ENCODE measurements at regions not wholly inside any gene's neighbourhood (a gene's known extent, or its start where the extent isn't known, plus 50 kb on each side); places are given as distances from the start of the nearest gene placed in this dataset.

DNA sequence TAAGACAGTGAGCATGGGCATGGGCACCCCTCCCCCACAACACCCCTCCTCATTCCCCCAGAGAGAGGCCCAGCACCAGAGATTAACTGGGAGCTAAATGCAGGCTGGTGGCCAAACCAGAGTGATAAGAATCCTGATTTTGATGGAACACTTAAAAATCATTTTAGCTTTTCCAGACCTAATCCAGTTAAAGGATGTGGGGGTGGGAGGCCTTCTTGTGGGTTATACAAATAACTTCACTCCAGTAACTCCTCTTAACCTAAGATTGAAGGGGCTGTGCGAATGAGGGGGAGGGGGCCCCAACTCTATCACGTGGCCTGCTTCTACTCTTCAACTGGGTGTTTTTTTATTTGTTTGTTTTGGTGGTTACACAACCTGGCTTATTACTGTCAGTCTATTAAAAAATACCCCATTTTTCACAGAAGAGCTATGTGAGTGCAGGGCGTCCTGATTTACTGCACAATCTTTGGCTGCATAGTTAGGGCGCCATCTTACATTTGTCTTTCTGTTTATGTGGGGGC lies 398.1 kb upstream of the LYPLAL1 start:
- DNase-seq, result no peak

DNA sequence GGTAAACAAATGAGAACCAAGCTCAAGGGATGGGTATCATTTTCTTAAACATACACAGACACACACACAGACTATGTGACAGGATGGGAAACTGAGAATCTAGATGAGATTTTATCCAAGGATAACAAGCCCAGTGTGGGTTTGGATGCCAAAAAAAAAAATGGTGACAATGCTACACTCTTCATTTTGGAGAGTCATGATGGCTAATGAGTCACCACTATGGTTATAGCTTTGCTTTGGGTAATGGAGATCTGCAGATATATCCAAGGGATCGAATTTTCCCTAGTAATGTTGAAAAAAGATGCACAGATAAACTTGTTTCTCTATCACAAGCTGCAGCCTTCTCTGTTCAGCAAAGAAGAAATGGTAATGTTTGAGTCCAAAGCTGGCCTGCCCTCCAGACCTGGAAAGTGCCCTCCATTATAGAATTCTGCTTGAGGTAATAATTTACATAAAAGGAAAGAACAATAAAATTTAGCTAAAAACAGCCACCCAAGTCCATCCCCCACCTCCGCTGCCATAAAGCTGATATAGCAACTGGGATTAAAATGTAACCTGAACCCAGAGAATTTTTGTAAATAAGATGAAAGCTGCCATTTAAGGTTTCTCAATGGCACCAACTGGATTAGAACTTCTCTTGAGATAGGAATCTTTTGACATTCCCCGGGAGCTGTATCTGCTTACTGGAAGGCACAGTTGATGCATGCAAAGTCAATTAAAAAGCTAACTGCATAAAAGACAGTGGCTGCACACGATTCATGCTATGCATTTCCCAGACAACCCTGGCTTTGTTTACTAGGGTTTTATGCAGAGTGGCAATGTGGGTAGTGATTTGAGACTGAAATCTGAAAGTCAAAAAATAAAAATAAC lies 395.2 kb upstream of the LYPLAL1 start:
- DNase-seq, result no peak

DNA sequence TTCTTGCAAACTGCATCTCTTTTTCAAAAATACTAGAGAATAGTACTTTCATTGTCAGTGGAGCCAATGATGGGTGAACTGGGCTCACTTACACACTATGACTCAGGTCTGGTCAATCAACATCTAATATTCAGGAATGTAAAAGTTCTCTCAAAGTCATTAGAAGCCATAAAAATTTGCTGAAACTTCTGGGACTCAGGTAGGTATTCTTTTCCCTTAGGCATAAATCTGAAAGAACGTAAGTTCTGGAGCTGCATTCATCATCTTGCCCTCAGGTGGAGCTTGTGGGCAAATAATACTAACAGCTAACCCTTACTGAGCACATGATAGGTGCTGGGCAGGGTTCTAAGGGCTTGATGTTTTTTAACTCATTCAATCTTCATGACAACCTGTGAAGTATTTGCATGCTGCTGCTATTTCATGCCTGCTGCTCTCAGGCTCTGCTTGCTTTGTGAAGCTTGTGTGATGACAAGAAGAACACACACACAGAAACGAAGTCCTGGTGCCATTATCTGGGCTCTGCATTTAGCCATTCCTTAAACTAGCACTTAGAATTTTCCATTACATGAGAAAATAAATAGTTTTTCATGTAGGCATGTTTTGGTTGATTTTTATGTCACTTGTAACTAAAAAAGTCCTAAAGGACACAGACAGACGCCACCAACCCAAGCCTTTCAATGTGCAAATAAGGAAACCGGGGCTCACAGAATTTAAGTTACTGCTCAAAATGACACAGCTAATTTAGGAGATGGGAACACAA lies 394.2 kb upstream of the LYPLAL1 start:
- no peak for DNase-seq

DNA sequence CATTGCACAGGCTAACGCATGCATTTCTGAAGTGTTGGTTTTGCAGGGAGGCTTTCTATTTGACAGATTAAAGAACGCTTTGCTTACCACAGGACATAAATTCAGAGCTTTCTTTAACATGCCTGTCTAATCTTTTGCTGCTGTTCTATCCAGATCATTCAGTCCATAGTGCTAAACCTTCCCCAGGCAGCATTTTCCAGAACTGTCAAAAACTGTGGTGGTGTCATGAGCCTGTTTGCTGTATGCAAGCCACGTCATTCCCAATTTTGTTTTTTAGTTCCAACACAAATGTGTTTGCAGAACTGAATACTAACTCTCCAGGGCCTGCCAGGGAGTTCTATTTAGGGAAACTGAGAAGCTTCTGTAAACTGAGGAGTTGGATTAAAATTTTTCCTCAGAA lies 390.5 kb upstream of the LYPLAL1 start:
- no peak for DNase-seq

DNA sequence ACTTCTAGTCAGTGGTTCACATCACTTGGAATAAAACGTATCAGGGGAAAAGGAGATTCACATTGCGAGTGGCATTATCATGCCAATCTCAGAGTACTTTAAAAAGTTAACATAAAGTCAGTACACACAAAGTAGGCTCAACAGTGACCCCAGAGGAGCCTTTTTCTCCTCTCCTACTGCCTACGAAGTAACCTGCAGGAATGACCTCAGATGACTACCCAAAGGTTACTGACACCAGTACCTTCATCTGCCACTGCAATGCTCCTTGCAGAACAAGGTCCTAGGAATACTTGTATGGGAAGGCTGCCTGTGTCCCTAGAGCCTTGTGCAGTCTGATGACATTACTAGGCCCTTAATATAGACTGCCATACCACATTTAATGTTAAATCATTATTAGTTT lies 389.8 kb upstream of the LYPLAL1 start:
- DNase-seq, result no peak

DNA sequence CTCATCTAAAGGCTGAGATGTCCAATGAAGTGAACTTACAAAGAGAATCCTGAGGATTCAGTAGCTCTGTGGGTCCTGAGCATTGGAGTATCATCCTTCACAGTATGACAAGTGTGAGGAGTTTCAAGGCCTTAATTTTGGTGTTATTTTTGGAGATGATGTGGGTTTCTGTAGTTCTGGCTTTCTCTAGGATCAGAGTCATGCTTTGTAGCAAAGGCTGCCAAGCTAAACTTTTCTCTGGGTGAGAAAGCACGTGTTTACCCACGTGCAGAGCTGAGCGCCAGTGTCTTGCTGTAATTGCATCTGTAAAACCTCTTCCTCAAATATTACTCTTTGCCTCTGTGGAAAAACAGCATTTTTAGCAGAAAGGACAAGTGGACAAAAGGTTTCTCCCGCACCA lies 387.8 kb upstream of the LYPLAL1 start:
- no peak for DNase-seq

DNA sequence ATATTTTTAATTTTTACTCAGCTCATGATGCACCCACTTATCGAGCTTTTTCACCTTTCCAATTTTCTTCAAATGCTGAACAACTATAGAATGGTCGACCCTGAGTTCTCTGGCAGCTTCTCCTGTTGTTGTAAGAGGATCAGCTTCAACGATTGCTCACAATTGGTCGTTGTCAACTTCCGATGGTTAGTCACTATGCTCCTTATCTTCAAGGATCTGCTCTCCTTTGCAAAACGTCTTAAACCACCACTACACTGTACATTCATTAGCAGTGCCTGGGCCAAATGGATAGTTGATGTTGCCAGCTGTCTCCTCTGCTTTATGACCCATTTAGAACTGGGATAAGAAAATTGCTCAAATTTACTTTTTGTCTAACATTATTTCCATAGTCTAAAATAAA lies 385.9 kb upstream of the LYPLAL1 start:
- DNase-seq, result no peak

DNA sequence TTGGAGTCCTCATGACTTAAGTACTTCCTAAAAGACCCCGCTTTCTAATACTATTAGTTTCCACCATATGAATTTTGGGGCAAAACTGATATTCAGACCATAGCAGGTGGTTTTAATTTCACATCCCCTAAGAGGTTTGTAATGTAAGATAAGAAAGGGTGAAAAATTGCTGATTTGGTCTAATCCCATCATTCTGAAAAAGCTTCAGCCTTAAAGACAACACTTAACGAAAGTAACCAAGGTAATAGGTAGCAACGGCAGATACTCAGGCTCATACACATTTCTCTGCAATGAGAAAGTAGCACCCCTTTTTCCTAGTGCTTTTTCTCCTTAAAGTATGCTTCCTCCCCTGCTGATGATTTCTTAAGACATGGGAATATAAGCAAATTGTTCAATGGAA lies 376.9 kb upstream of the LYPLAL1 start:
- no peak for DNase-seq

DNA sequence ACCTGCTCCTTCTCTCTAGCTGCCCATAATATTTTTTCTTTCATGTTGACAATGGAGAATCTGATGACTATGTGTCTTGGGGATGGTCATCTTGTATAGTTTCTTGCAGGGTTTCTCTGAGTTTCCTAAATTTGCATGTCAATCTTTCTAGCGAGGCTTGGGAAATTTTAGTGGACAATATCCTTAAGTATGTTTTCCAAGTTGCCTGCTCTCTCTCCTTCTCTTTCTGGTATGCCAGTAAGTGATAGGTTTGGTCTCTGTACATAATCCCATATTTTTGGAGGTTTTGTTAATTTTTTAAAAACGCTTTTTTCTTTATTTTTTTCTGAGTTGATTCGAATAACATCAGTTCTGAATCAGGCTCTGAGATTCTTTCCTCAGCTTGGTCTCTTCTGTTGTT lies 370.9 kb upstream of the LYPLAL1 start:
- no peak for DNase-seq

DNA sequence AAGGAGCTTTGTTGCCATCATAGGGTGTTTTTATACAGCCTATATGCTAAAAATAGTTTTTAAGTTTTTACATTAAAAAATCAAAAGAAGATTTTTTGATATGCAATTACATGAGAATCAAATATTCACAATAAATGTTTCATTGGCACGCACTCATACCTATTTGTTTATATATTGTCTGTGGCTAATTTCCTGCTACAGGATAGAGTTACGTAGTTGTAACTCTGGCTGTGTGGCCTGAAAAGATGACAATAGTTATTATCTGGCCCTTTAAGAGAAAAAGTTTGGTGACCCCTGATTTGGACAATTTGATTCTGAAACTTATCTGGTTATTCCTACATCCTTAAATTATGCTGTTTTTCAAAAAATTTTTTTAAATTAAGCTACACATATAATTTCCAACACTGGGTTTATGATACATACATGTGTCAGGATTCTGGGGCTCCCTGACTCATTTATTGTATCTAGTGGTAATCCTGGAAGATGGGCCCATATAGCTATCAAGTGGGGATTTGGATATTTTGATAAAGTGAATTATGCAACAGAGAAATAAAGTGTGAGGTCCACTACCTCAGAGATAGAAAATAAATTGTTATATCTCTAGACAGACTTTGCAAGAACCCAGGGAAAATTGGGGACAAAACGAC lies 370.2 kb upstream of the LYPLAL1 start:
- no peak for DNase-seq

DNA sequence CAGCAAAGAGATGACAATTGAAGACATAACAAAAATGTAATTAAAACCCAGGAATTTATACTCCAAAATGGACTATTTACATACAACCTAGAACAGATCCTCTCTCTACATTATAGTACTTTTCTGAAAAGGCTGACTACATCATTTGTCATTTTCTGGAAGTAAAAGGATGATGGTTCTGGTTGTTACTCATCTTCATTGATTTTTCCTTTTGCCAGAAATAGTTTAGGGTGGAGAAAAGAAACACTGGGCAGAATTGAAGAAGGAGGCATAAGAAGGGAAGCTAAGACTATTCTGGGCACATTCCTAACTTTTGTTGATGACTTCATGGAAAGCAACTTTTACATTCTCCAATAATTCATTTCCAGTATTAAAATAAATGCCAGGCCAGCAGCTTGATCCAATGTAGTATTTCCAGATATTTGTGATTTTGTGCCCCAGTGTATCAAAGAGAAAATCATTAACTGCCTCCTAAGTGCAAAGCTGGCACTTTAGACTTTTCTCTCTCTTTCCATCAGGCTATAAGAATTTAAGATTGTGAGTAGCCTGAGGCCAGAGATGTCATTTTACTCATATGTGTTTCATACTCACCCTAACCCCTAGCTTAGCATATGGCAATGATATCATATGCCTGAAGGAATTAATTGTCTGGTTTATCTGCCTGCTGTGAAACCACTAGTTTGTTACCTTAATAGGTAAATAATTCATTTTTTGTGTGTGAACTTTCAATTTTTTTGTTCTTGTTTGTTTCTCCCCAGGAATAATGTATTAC lies 369.5 kb upstream of the LYPLAL1 start:
- no peak for DNase-seq

DNA sequence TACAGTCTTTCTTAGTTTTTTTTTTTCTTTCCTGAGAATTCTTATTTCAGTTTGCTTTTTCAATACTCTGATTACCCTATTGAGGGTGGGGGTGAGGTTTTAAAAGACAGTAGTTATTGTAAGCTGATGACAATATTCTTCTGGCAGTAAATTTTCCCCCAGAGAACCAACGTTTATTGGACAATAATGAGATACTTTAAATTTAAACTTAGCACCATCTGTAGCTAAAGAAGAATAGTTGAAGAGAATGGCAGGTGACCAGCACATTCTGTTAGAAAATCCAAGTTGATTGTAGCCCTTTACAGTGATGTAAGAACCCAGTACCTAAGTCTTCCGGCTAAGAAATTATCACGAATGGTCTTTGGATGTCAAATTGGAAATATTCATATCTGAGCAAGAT lies 364.6 kb upstream of the LYPLAL1 start:
- no peak for DNase-seq

DNA sequence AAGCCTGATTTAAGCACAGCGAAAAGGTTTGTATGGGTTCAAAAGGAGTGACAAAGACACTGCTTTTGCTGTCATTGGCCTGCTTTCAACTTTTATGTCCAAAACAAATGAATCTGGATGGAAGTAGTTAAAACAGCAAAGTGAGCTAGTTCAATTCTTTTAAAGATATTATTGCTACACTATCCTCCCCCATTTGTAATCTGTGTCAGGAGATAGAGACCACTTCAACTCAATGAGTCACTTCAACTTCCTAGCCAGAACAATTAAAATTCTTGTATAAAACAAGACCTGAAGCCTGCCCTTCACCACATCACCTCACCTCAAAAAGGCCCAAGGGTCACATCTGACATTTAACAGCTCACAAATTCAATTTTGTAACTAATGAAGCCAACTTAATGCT lies 364.1 kb upstream of the LYPLAL1 start:
- no peak for DNase-seq

DNA sequence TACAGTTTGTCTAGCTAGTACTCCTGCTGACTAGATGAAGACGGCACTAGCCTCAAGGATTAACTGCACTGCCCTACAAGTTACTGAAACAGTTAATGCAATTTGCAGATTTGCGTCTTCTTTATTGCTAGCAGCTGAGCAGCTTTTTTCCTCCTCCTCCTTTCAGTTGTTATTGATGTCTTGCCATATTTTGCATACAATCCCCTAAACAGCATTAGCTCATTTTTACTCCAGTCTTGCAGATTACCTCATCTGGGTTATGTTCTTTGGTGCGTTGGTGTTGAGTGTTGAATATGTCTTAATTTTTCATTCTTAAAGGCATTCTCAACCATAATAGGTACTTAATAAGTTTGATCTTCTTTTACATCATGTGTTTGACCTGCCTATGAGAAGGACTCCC lies 363.4 kb upstream of the LYPLAL1 start:
- DNase-seq, result no peak

DNA sequence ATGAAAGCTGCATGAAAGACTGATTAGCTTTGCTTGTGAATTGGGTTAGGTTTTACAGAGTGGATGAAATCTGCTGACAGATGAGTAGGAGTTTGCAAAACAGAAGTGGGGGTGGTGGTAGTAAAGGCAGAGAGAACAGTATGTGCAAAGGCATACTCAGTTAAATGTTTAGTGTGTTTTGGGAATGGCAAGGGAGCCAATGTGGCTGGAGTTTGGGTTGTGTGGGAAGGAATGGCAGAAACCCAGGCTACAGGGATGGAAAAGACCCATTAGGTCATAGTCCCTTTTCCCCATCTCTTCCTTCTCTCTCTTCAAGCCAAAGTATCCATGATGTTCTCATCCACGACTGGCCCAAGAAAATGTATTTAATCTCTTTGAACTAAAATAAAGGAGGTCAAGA lies 362.2 kb upstream of the LYPLAL1 start:
- DNase-seq, result no peak

DNA sequence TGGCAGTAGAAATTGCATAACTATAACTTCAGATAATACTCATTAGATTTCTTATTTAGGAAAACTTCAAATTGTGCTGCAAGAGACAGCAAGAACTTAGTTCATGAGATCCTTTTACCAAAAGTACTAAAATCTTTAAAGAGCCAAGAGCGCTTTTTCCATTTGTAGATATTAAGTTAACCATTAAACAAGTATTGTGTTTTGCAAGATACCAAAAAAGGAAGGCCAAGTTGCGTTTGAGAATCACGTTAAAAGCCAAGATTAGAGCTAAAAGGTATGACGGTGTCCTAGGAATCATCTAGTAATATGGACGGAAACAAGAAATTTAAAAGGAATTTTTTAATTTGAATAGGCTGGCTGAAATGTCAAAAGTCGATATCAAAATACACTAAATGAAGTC lies 361.3 kb upstream of the LYPLAL1 start:
- no peak for DNase-seq

DNA sequence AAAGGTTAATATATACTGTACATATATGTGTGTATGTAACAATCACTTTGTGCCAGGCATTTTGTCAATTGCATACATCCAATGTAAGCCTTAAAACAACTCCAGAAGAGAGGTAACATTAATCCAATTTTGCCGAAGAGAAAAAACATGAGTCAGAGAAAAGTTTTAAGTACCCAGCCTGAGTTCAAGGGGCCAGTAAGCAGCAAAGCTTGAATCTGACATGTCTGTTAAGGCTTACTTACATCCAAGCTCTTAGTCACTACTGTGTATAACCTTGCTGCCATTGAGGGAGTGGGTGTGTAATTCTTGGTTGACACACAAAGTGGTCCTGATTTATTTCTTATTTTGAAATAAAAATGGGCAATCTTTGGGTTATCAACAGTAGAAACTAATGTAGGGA lies 360.4 kb upstream of the LYPLAL1 start:
- DNase-seq, result no peak

DNA sequence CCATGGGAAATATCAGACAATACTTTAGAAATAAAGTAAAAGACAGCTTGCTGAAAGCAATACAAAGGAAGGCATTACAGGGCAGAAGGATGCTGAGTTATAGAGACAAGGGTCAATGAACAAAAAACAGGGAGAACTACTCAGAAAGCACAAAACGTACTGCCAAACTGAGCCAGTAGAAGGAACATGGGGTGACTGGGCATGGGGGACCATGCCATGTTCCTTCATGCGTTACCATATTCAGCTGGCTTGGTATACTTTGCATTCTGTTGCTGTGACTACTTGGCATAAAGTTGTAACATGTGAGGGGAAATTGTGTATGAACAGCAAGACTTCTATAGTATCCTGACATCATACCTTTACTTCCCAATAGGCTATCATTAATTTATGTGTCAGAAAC lies 358.6 kb upstream of the LYPLAL1 start:
- DNase-seq, result no peak

DNA sequence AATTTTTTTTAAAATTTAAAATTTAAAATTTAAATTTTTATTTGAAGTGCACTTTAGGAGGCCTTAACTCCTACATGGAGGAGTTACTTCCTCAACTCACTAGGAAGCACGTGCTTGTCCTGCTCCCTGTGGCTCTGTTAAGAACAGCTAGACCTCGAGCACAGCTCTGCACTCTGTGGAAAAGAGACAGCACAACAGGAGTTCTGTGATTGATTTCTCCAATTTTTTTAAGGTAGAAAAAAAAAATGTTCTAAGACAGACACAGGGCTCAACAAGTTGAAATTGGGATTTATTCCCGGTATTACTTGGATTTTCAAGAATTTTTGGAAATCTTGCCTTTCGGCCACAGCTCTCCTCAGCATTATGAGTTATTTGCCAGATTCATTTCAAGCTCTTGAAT lies 356.6 kb upstream of the LYPLAL1 start:
- DNase-seq, result no peak

DNA sequence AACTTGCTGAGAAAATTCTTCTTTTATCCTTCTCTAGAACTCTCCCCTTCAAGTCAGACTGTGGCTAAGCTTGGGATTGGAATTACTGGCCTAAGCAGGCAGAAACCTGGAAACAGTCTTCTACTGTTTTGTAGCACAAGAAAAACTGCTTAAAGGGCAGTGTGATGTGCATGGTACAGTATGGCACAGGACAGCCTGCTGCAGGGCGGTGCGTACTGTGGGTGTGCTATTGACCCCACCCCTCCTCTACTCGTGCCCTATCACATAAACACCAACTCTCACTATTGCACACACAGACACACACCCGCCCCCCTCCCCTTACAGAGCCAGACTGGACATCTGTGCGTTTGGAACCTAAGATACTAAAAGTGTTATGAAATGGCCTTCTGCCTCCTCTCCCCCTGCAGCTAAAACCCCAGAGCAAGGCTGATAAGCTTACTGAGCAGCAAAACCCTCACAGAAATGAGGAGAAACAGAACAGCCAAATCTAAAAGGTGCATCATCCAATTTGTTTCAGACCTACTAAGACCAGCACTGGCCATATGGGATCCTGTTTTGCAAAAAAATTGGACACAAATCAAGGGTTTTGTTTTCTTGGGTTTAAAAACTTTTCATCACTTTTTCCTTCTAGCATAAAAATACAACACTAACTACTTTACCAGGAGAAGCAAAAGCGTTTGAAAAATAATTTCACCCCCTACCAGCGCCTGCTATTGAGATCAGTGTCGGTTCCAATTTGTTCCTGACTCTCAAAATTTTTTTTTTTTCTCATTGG lies 355.8 kb upstream of the LYPLAL1 start:
- no peak for DNase-seq

DNA sequence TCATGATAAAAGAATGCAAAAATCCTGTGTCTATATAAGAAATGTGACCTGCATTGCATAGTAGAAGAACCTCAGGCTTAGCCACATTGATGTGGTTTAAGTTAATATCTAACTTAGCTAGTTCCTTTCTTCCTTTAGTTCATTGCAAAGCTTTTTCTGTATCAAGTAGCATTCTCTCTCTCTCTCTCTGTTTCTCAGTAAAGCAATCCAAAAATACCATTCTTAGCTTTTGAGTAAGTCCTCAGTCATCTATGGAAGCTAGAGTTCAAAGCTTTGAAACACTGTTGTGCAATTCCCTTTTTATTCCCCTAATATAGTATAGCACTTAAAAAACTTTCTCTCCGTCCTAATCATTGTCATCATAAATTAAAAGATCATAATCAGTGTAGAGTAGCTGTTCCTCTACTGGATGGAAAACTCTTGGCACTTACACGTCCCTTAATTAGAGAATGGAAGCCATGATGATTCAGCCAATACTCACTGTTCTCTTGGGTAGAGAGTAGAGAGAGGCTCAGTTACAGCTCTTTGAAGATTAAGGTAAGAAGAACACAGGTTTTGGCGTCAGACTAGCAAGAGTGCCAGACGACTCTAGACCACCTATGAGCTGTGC lies 350.3 kb upstream of the LYPLAL1 start:
- DNase-seq, result no peak

DNA sequence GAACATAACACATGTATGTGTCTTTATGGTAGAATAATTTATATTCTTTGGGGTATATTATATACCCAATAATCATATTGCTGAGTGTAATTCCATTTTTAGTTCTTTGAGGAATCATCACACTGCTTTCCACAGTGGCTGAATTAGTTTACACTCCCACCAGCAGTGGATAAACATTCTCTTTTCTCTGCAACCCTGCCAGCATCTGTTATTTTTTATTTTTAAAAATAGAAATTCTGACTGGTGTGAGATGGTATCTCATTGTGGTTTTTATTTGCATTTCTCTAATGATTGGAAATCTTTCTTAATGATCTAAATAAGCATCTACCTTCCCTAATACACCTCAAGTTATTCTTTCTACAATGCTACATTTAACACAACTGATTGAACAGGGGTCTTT lies 346.2 kb upstream of the LYPLAL1 start:
- DNase-seq, result no peak

All from T-helper 9 cell (primary cell).